ENCODE measurements at regions not wholly inside any gene's neighbourhood (a gene's known extent, or its start where the extent isn't known, plus 50 kb on each side); places are given as distances from the start of the nearest gene placed in this dataset.
A peak's percentile ranks its signal among the peaks of the same experiment; 100 is the strongest.

GRCh38 chr11:92776676-92777075 lies 192.8 kb upstream of the MTNR1B start:
- H3K79me2 ChIP-seq (replicated peaks; ENCODE audit: insufficient read depth) = no peaks in the 10 kb centered on the region
- H3K4me3 ChIP-seq = no peak overlapping the region
- no peaks in the 10 kb centered on the region; the same call in 1 of the 2 replicates for H3K9me2 ChIP-seq (ENCODE audit: insufficient read depth)
- TF ChIP-seq STAT1 (IDR thresholded peaks at IDR 0.05; ENCODE audit: unreplicated experiment) = no peak
- no peak for TF ChIP-seq CREB1 (CRISPR knock-in tag; IDR thresholded peaks at IDR 0.05; ENCODE audit: low read depth)
- no peak for TF ChIP-seq ETS1 (IDR thresholded peaks at IDR 0.05)
- no peak for TF ChIP-seq NANOG (IDR thresholded peaks at IDR 0.05; ENCODE audit: borderline replicate concordance)
- no peak for TF ChIP-seq ZNF114 (CRISPR knock-in tag; IDR thresholded peaks at IDR 0.05)
- TF ChIP-seq REST (IDR thresholded peaks at IDR 0.05; ENCODE audit: unreplicated experiment) = no peak
- H3K4me2 ChIP-seq = no peak overlapping the region
- H3K27ac ChIP-seq (ENCODE audit: low read depth) = no peak overlapping the region
- no peaks in the 10 kb centered on the region for H4K20me1 ChIP-seq (replicated peaks; ENCODE audit: insufficient read depth)
- no peak overlapping the region for H3K4me3 Mint-ChIP-seq
- H3K27me3 ChIP-seq (ENCODE audit: insufficient read depth) = no peaks in the 10 kb centered on the region
- H3K4me1 Mint-ChIP-seq = peaks cover 25% of the 10 kb centered on the region
- ATAC-seq (no peak), DNase-seq (ENCODE audit: low spot score) (no peak)
- H2AFZ ChIP-seq = no peak overlapping the region
- no peak overlapping the region for H3K27ac Mint-ChIP-seq
- H3K36me3 Mint-ChIP-seq (ENCODE audit: low read depth) = peaks cover 4% of the 10 kb centered on the region; the same call in 2 of the 3 replicates
- no peaks in the 10 kb centered on the region for H3K36me3 ChIP-seq (ENCODE audit: insufficient read depth)
- H3K9me3 Mint-ChIP-seq = no peaks in the 10 kb centered on the region
- peaks cover 2% of the 10 kb centered on the region for H3K27me3 Mint-ChIP-seq (ENCODE audit: insufficient read depth, low read depth, poor library complexity)
- peaks cover 21% of the 10 kb centered on the region for H3K4me1 ChIP-seq (ENCODE audit: insufficient read depth)
- no peaks in the 10 kb centered on the region for H3F3A ChIP-seq (replicated peaks; ENCODE audit: low read depth)

- Histone ChIP-seq H3K4me2 (no peak overlapping the region), H3F3A (replicated peaks; ENCODE audit: low read depth) (no peaks in the 10 kb centered on the region), H3K79me2 (replicated peaks; ENCODE audit: insufficient read depth) (no peaks in the 10 kb centered on the region), H2AFZ (no peak overlapping the region), H3K36me3 (ENCODE audit: insufficient read depth) (no peaks in the 10 kb centered on the region), H3K27ac (ENCODE audit: low read depth) (no peak overlapping the region), H3K27me3 (ENCODE audit: insufficient read depth) (no peaks in the 10 kb centered on the region), H3K4me3 (no peak overlapping the region), H3K4me1 (ENCODE audit: insufficient read depth) (peaks cover 26% of the 10 kb centered on the region), H4K20me1 (replicated peaks; ENCODE audit: insufficient read depth) (no peaks in the 10 kb centered on the region), H3K9me2 (ENCODE audit: insufficient read depth) (no peaks in the 10 kb centered on the region; the same call in 1 of the 2 replicates)
- peak; percentile 74 for ATAC-seq
- peak; percentile 36 for DNase-seq (ENCODE audit: low spot score)
- peaks cover 10% of the 10 kb centered on the region; the same call in 2 of the 3 replicates for H3K36me3 Mint-ChIP-seq (ENCODE audit: low read depth)
- peaks cover 25% of the 10 kb centered on the region for H3K4me1 Mint-ChIP-seq
- no peaks in the 10 kb centered on the region for H3K9me3 Mint-ChIP-seq
- H3K27me3 Mint-ChIP-seq (ENCODE audit: insufficient read depth, low read depth, poor library complexity) = peaks cover 2% of the 10 kb centered on the region
- H3K27ac Mint-ChIP-seq = no peak overlapping the region
- no peak overlapping the region for H3K4me3 Mint-ChIP-seq
- TF ChIP-seq ZNF331 (CRISPR knock-in tag; IDR thresholded peaks at IDR 0.05; ENCODE audit: low read depth) = no peak
- TF ChIP-seq REST (IDR thresholded peaks at IDR 0.05; ENCODE audit: unreplicated experiment) = no peak
- TF ChIP-seq JUNB (IDR thresholded peaks at IDR 0.05; ENCODE audit: unreplicated experiment) = no peak
- TF ChIP-seq ETS1 (IDR thresholded peaks at IDR 0.05) = no peak
- TF ChIP-seq POLR2AphosphoS5 (IDR thresholded peaks at IDR 0.05; ENCODE audit: low read depth) = no peak
- no peak for TF ChIP-seq NANOG (IDR thresholded peaks at IDR 0.05; ENCODE audit: borderline replicate concordance)
Measured at GRCh38 chr11:92779746-92780145, 189.7 kb upstream of the MTNR1B start.

Data from GM23338 (cell line).